Neural cell (in vitro differentiated cells): ENCODE measurements at regions not wholly inside any gene's neighbourhood (a gene's known extent, or its start where the extent isn't known, plus 50 kb on each side); places are given as distances from the start of the nearest gene placed in this dataset.

Experiments
- H2AFZ ChIP-seq: fragments of 200-600, 300-800 bp; sonication (generic), shearing (Covaris generic); 2 replicates; pipeline ENCODE4 v1.6.0; 2014; ENCODE audit warnings: low read depth, mild to moderate bottlenecking, antibody characterized with exemption, low read length, moderate library complexity
- H3F3A ChIP-seq: fragments of 200-600 bp; shearing (Covaris generic); 2 replicates; pipeline ENCODE4 v1.6.1; 2016; ENCODE audit warnings: mild to moderate bottlenecking, moderate library complexity, mixed read lengths, antibody characterized with exemption, low read length; ENCODE audit not compliant: insufficient read depth, poor library complexity, severe bottlenecking
- H3K27ac ChIP-seq: fragments of 200-600, 300-800 bp; sonication (generic), shearing (Covaris generic); 2 replicates; pipeline ENCODE4 v1.5.1; 2014; ENCODE audit warnings: mild to moderate bottlenecking, low read length, moderate library complexity
- H3K27me3 ChIP-seq: fragments of 300-800, 200-600 bp; sonication (generic), shearing (Covaris generic); 2 replicates; pipeline ENCODE4 v1.6.0; 2014; ENCODE audit warnings: mild to moderate bottlenecking, low read depth, low read length, moderate library complexity; ENCODE audit not compliant: insufficient read depth
- H3K36me3 ChIP-seq: fragments of 300-800, 200-600 bp; sonication (generic), shearing (Covaris generic); 2 replicates; pipeline ENCODE4 v1.5.1; 2014; ENCODE audit warnings: mild to moderate bottlenecking, antibody characterized with exemption, low read length, moderate library complexity; ENCODE audit not compliant: insufficient read depth
- H3K4me2 ChIP-seq: fragments of 300-800, 200-600 bp; sonication (generic), shearing (Covaris generic); 2 replicates; pipeline ENCODE4 v1.6.0; 2014; ENCODE audit warnings: mild to moderate bottlenecking, low read length
- H3K4me3 ChIP-seq: fragments of 300-800, 200-600 bp; sonication (generic), shearing (Covaris generic); 2 replicates; pipeline ENCODE4 v1.5.1; 2014; ENCODE audit warnings: mild to moderate bottlenecking, low read length, moderate library complexity
- H3K79me2 ChIP-seq: fragments of 200-600 bp; shearing (Covaris generic); replicated peaks from 2 replicates; pipeline ENCODE4 v1.6.0; 2014; ENCODE audit warnings: mild to moderate bottlenecking, low read length, moderate library complexity; ENCODE audit not compliant: insufficient read depth
- H3K9ac ChIP-seq: fragments of 300-800, 200-600 bp; sonication (generic), shearing (Covaris generic); 2 replicates; pipeline ENCODE4 v1.6.1; 2016; ENCODE audit warnings: mild to moderate bottlenecking, low read length, mixed read lengths
- H3K9me2 ChIP-seq: fragments of 200-600 bp; shearing (Covaris generic); 2 replicates; pipeline ENCODE4 v1.6.1; 2016; ENCODE audit warnings: mild to moderate bottlenecking, low read length, mixed read lengths; ENCODE audit not compliant: insufficient read depth
- H3K9me3 ChIP-seq: fragments of 200-600, 300-800 bp; sonication (generic), shearing (Covaris generic); 2 replicates; pipeline ENCODE4 v1.6.1; 2016; ENCODE audit warnings: mild to moderate bottlenecking, mixed run types, low read length, moderate library complexity, mixed read lengths
- H4K20me1 ChIP-seq: fragments of 200-600 bp; shearing (Covaris generic); 2 replicates; pipeline ENCODE4 v1.6.1; 2016; ENCODE audit warnings: mild to moderate bottlenecking, mixed run types; ENCODE audit not compliant: insufficient read depth
- CTCF ChIP-seq: fragments of 450-650 bp; IDR thresholded peaks from 2 replicates; pipeline ENCODE4 v1.5.1; 2014; ENCODE audit warnings: antibody characterized with exemption, mild to moderate bottlenecking, moderate library complexity; ENCODE audit not compliant: poor library complexity, severe bottlenecking
- EP300 ChIP-seq: fragments of 450-650 bp; conservative IDR thresholded peaks from 2 replicates; pipeline ENCODE4 v1.6.1; 2014; ENCODE audit warnings: antibody characterized with exemption, mild to moderate bottlenecking, moderate library complexity; ENCODE audit not compliant: poor library complexity, severe bottlenecking
- EZH2 ChIP-seq: fragments of 200-600, 300-800 bp; shearing (Covaris generic), sonication (generic); IDR thresholded peaks from 2 replicates; pipeline ENCODE4 v1.6.1; 2014; ENCODE audit warnings: antibody characterized with exemption, low read length, borderline replicate concordance, mild to moderate bottlenecking; ENCODE audit not compliant: insufficient read depth, poor library complexity, severe bottlenecking
- MXI1 ChIP-seq: fragments of 450-650 bp; conservative IDR thresholded peaks from 2 replicates; pipeline ENCODE4 v1.6.1; 2014; ENCODE audit warnings: antibody characterized with exemption, mild to moderate bottlenecking; ENCODE audit not compliant: poor library complexity, severe bottlenecking
- POLR2AphosphoS5 ChIP-seq: IDR thresholded peaks from 2 replicates; pipeline ENCODE4 v1.6.1; 2012
- RAD21 ChIP-seq: fragments of 450-650 bp; conservative IDR thresholded peaks from 2 replicates; pipeline ENCODE4 v1.6.1; 2014; ENCODE audit warnings: antibody characterized with exemption, mild to moderate bottlenecking, moderate library complexity
- REST ChIP-seq: IDR thresholded peaks from 2 replicates; pipeline ENCODE4 v1.6.1; 2012; ENCODE audit warnings: borderline replicate concordance
- SMC3 ChIP-seq: fragments of 450-650 bp; conservative IDR thresholded peaks from 2 replicates; pipeline ENCODE4 v1.6.1; 2014; ENCODE audit warnings: antibody characterized with exemption, mild to moderate bottlenecking, moderate library complexity; ENCODE audit not compliant: poor library complexity
- TAF1 ChIP-seq: IDR thresholded peaks from 2 replicates; pipeline ENCODE4 v1.6.1; 2012; ENCODE audit warnings: low read depth

- Histone ChIP-seq H3K27me3 (no peaks in the 10 kb centered on the region), H3K9ac (no peak overlapping the region), H3K4me3 (no peak overlapping the region), H3K36me3 (no peaks in the 10 kb centered on the region), H3K79me2 (no peaks in the 10 kb centered on the region), H2AFZ (no peak overlapping the region), H3K4me2 (no peak overlapping the region), H4K20me1 (no peaks in the 10 kb centered on the region), H3K27ac (no peak overlapping the region), H3K9me2 (no peaks in the 10 kb centered on the region), H3F3A (no peaks in the 10 kb centered on the region), H3K9me3 (no peaks in the 10 kb centered on the region)
- TF ChIP-seq TAF1: no peak
- TF ChIP-seq CTCF: no peak
- no peak for TF ChIP-seq EP300
- TF ChIP-seq EZH2: no peak
- TF ChIP-seq RAD21: no peak
- TF ChIP-seq REST: no peak
- TF ChIP-seq POLR2AphosphoS5: no peak
- no peak for TF ChIP-seq MXI1
- no peak for TF ChIP-seq SMC3
These were observed 101.4 kb upstream of the FRMPD3 start for GRCh38 chrX:107348051-107348450.

GRCh38 chrX:107348990-107349389 lies 100.5 kb upstream of the FRMPD3 start:
- Histone ChIP-seq H3K27ac (no peak overlapping the region), H3K36me3 (no peaks in the 10 kb centered on the region), H3K4me3 (no peak overlapping the region), H3K4me2 (no peak overlapping the region), H3K79me2 (no peaks in the 10 kb centered on the region), H4K20me1 (no peaks in the 10 kb centered on the region), H3K9me3 (no peaks in the 10 kb centered on the region), H3F3A (no peaks in the 10 kb centered on the region), H3K9me2 (no peaks in the 10 kb centered on the region), H2AFZ (no peak overlapping the region), H3K9ac (no peak overlapping the region), H3K27me3 (no peaks in the 10 kb centered on the region)
- TF ChIP-seq RAD21 (no peak), MXI1 (no peak), CTCF (no peak), TAF1 (no peak), EP300 (no peak), POLR2AphosphoS5 (no peak), SMC3 (no peak), REST (no peak), EZH2 (no peak)
